Neuronal stem cell (in vitro differentiated cells): ENCODE measurements at regions not wholly inside any gene's neighbourhood (a gene's known extent, or its start where the extent isn't known, plus 50 kb on each side); places are given as distances from the start of the nearest gene placed in this dataset.

Source experiments
- DNase-seq: peaks from one replicate; pipeline ENCODE4 v3.0.0-alpha.2; 2013; ENCODE audit warnings: low spot score
- H2AFZ ChIP-seq: one replicate; pipeline ENCODE4 v1.6.1; 2013; ENCODE audit warnings: mild to moderate bottlenecking, low read length, inconsistent platforms
- H2AK5ac ChIP-seq: 2 replicates; pipeline ENCODE4 v1.6.1; 2013; ENCODE audit warnings: low read depth, mild to moderate bottlenecking, inconsistent platforms, low read length, moderate library complexity, mixed read lengths
- H2BK120ac ChIP-seq: 2 replicates; pipeline ENCODE4 v1.6.1; 2013; ENCODE audit warnings: low read depth, mild to moderate bottlenecking, inconsistent platforms, low read length, moderate library complexity, mixed read lengths
- H2BK12ac ChIP-seq: one replicate; pipeline ENCODE4 v1.6.1; 2013; ENCODE audit warnings: low read length, inconsistent platforms
- H2BK15ac ChIP-seq: 2 replicates; pipeline ENCODE4 v1.6.1; 2013; ENCODE audit warnings: mild to moderate bottlenecking, low read length, inconsistent platforms, mixed read lengths
- H2BK5ac ChIP-seq: one replicate; pipeline ENCODE4 v1.6.1; 2013; ENCODE audit warnings: inconsistent platforms, mild to moderate bottlenecking, low read length, moderate library complexity
- H3K14ac ChIP-seq: one replicate; pipeline ENCODE4 v1.6.1; 2013; ENCODE audit warnings: low read length, inconsistent platforms
- H3K18ac ChIP-seq: 2 replicates; pipeline ENCODE4 v1.6.1; 2013; ENCODE audit warnings: low read length, inconsistent platforms
- H3K23ac ChIP-seq: 2 replicates; pipeline ENCODE4 v1.6.1; 2013; ENCODE audit warnings: low read depth, mild to moderate bottlenecking, mixed read lengths, low read length, inconsistent platforms; ENCODE audit not compliant: poor library complexity
- H3K27ac ChIP-seq: replicated peaks from 3 replicates; pipeline ENCODE4 v1.5.1; 2013; ENCODE audit warnings: low read length, inconsistent platforms
- H3K27me3 ChIP-seq, 3 experiments: 2 replicates each; pipeline ENCODE4 v1.6.1; 2013; ENCODE audit warnings: low read length in 3 of 3, mild to moderate bottlenecking in 2 of 3, inconsistent platforms in 1 of 3, low read depth in 1 of 3, mixed read lengths in 1 of 3, moderate library complexity in 1 of 3; ENCODE audit not compliant: control insufficient read depth in 3 of 3, insufficient read depth in 3 of 3
- H3K36me3 ChIP-seq, 2 donors: replicated peaks in 1 of 2; 2 replicates each; pipeline ENCODE4 v1.6.1; 2013; ENCODE audit warnings: low read length in 2 of 2; ENCODE audit not compliant: control insufficient read depth in 2 of 2, insufficient read depth in 2 of 2
- H3K4ac ChIP-seq: 2 replicates; pipeline ENCODE4 v1.6.1; 2013; ENCODE audit warnings: inconsistent platforms, mild to moderate bottlenecking, low read length, moderate library complexity
- H3K4me1 ChIP-seq, 2 donors: 1 replicate in 1 of 2; 2 replicates in 1 of 2; pipeline ENCODE4 v1.6.1; 2013; ENCODE audit warnings: low read length in 2 of 2, low read depth in 1 of 2; ENCODE audit not compliant: control insufficient read depth in 2 of 2, insufficient read depth in 1 of 2
- H3K4me2 ChIP-seq: one replicate; pipeline ENCODE4 v1.6.1; 2013; ENCODE audit warnings: mild to moderate bottlenecking, low read length, inconsistent platforms; ENCODE audit not compliant: insufficient read depth, poor library complexity, severe bottlenecking
- H3K4me3 ChIP-seq, 2 donors: 2 replicates each; pipeline ENCODE4 v1.5.1; 2013; ENCODE audit warnings: low read length in 2 of 2, mild to moderate bottlenecking in 2 of 2, inconsistent platforms in 1 of 2, moderate library complexity in 1 of 2
- H3K79me1 ChIP-seq: one replicate; pipeline ENCODE4 v1.6.1; 2013; ENCODE audit warnings: low read depth, mild to moderate bottlenecking, inconsistent platforms, low read length, moderate library complexity
- H3K9ac ChIP-seq: one replicate; pipeline ENCODE4 v1.6.1; 2013; ENCODE audit warnings: mild to moderate bottlenecking, low read depth, low read length, inconsistent platforms; ENCODE audit not compliant: poor library complexity
- H3K9me3 ChIP-seq, 2 donors: replicated peaks in 1 of 2; 2 replicates each; pipeline versions ENCODE3 to v1.6.1; 2013; ENCODE audit warnings: low read length in 2 of 2, mild to moderate bottlenecking in 2 of 2, inconsistent platforms in 1 of 2, low read depth in 1 of 2, mixed read lengths in 1 of 2, moderate library complexity in 1 of 2; ENCODE audit not compliant: control insufficient read depth in 2 of 2, insufficient read depth in 1 of 2
- H4K8ac ChIP-seq: one replicate; pipeline ENCODE4 v1.6.1; 2013; ENCODE audit warnings: low read depth, mild to moderate bottlenecking, inconsistent platforms, low read length, moderate library complexity
- H4K91ac ChIP-seq: one replicate; pipeline ENCODE4 v1.6.1; 2013; ENCODE audit warnings: low read length, low read depth, mild to moderate bottlenecking, inconsistent platforms; ENCODE audit not compliant: poor library complexity
- WGBS, 2 donors: extraction: QIAGEN DNeasy Blood & Tissue Kit; methylation state at CpG; one replicate each; pipeline ENCODE4 v1.1.7; 2013; ENCODE audit warnings: missing lambda C conversion rate in 2 of 2, mixed read lengths in 1 of 2; ENCODE audit not compliant: insufficient read length in 2 of 2, insufficient replicate concordance in 1 of 2; ENCODE audit errors: extremely low coverage in 2 of 2; 5-methylcytosine and 5-hydroxymethylcytosine counted together

DNA sequence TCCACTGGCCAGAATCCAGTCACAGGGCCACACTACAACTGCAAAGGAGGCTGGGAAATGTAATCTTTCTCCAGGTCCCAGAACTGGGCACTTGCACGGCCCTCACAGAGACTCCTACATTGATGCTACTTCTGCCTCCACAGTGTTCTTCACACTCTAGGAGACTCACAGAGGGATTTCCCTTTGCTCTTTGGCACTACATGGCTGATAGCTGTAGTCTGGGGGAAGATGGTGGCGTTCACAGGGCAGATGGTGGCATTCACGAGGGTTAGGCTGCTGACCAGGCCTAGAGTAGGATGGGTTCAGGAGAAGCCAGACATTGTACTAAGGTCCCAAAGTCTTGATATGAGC is 151.1 kb downstream of the NUAK1 start:
- no peak overlapping the region for H2BK12ac ChIP-seq
- H3K9me3 ChIP-seq = peaks cover 0 to 6% of the 10 kb centered on the region in 2 donors
- H4K91ac ChIP-seq = no peak overlapping the region
- H3K14ac ChIP-seq = no peak overlapping the region
- H3K4me3 ChIP-seq = no peak overlapping the region
- no CpG with 5 or more reads among the region's 3 CpGs for WGBS, 2 donors
- no peak overlapping the region for H2BK120ac ChIP-seq
- H3K4me1 ChIP-seq = peaks cover under 1 to 4% of the 10 kb centered on the region in 2 donors
- no peak overlapping the region for H2AFZ ChIP-seq
- no peak overlapping the region for H2BK15ac ChIP-seq
- no peak overlapping the region for H3K9ac ChIP-seq
- H2AK5ac ChIP-seq = no peak overlapping the region
- no peak for DNase-seq
- H4K8ac ChIP-seq = no peak overlapping the region
- no peak overlapping the region for H3K4me2 ChIP-seq
- no peaks in the 10 kb centered on the region for H3K79me1 ChIP-seq
- H3K27ac ChIP-seq = no peak overlapping the region
- no peak overlapping the region for H2BK5ac ChIP-seq
- H3K18ac ChIP-seq = peak overlapping the region; percentile 11
- no peaks in the 10 kb centered on the region for H3K36me3 ChIP-seq
- H3K27me3 ChIP-seq = no peaks in the 10 kb centered on the region
- H3K23ac ChIP-seq = no peak overlapping the region
- no peak overlapping the region for H3K4ac ChIP-seq

DNA sequence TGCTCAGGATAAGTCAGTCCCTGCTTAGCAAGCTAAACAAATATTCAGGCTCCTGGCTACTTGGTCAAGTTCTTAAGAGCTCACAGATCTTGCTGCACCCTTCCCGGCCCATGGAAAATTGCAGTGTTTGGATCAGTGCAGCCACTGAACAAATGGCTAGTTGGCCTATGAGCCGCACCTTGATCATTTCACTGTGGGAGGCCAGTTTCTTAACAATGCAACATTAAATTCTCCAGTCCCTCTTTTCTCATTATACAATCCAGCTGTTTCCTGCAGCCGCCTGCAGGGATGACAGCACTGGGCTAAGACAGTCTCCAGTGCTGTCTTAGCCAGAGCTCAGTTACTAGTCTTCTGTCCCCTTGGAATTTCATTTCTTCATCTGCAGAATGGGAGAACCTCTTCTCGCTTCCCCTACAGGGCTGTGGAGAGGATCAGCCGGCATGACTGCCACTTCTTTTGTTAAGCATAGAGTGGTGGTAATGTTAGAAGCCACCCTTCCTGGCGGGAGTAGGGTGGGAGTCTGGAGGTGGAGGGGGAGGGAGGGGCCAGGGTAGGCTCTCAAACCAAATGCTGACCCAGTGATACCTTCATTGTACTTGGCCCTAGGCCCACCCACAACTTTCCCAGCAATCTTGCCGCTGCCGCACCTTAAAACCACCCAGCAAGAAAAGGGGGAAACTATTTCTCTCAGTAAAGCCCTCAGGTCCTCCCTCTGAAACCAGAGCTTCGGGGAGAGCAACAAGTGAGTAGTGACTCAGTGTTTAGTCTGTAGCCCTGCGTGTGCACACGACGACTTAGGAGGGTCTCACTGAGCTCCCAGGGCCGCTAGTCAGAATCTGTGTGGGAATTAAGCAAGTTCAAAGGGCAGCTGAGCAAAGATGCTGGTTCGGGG is 145.7 kb downstream of the NUAK1 start:
- H2AK5ac ChIP-seq = peak overlapping the region; percentile 2
- no peak overlapping the region for H4K8ac ChIP-seq
- no peak overlapping the region for H4K91ac ChIP-seq
- H3K4me2 ChIP-seq = no peak overlapping the region
- DNase-seq = no peak
- H3K4me3 ChIP-seq = no peak overlapping the region
- WGBS, 2 donors = no CpG with 5 or more reads among the region's 14 CpGs
- no peak overlapping the region for H2BK12ac ChIP-seq
- peak overlapping the region; percentile 28 for H2BK15ac ChIP-seq
- no peaks in the 10 kb centered on the region for H3K27me3 ChIP-seq
- H2AFZ ChIP-seq = peak overlapping the region; percentile 21
- H3K18ac ChIP-seq = no peak overlapping the region
- no peaks in the 10 kb centered on the region for H3K36me3 ChIP-seq
- no peak overlapping the region for H3K23ac ChIP-seq
- H3K4ac ChIP-seq = no peak overlapping the region
- H2BK5ac ChIP-seq = peak overlapping the region; percentile 57
- H3K9ac ChIP-seq = no peak overlapping the region
- no peak overlapping the region for H3K14ac ChIP-seq
- H3K79me1 ChIP-seq = no peaks in the 10 kb centered on the region
- peaks cover 10 to 16% of the 10 kb centered on the region in 2 donors for H3K4me1 ChIP-seq
- no peaks in the 10 kb centered on the region for H3K9me3 ChIP-seq
- no peak overlapping the region for H2BK120ac ChIP-seq
- no peak overlapping the region for H3K27ac ChIP-seq

DNA sequence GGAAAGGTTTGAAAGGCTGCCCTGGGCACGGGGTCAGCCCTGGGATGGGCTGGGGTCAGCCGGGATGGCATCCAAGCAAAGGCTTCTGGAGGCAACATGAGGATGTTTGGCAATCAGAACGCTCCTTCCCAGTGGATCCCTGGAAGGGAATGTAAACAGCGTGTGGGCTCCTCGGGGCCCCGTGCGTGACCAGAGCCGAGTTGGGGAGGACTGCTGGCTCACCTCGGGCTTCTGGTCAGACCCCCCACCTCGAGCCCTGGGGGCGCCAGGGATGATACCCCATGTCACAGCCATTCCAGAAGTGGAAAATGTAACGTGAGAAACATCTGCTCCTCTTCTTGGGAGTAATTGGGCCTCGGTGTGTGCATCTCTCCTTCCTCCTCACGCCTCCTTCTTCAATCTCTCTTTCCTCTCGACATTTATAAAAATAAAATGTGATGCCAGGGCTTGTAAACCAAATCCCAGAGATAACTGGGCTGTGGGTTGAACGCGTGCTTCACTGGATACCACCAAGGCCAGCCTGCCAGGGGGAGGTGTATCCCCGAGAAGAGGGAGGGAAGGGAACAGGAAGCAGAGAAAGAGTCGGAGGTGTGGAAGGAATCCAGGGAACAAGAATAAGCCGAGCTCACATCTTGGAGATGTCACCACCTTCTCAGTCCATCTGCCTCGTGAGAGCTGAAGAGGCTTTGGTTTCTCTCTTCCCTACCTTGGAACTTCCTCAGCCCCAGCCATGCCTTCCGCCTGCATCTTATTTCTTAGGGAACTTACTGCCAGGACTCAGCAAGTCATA is 144.8 kb downstream of the NUAK1 start:
- H2BK12ac ChIP-seq = no peak overlapping the region
- no peak overlapping the region for H4K91ac ChIP-seq
- no peak overlapping the region for H2BK15ac ChIP-seq
- DNase-seq = no peak
- H3K4me2 ChIP-seq = no peak overlapping the region
- H3K23ac ChIP-seq = no peak overlapping the region
- H3K79me1 ChIP-seq = no peaks in the 10 kb centered on the region
- no peak overlapping the region for H3K4me3 ChIP-seq
- H2AK5ac ChIP-seq = peak overlapping the region; percentile 2
- H2AFZ ChIP-seq = no peak overlapping the region
- H2BK5ac ChIP-seq = no peak overlapping the region
- H2BK120ac ChIP-seq = no peak overlapping the region
- peaks cover 10 to 16% of the 10 kb centered on the region in 2 donors for H3K4me1 ChIP-seq
- peak overlapping the region; percentile 50 for H3K18ac ChIP-seq
- no peak overlapping the region for H3K4ac ChIP-seq
- no peaks in the 10 kb centered on the region for H3K36me3 ChIP-seq
- no peak overlapping the region for H3K9ac ChIP-seq
- WGBS, 2 donors = no CpG with 5 or more reads among the region's 22 CpGs
- no peak overlapping the region for H4K8ac ChIP-seq
- H3K27me3 ChIP-seq = no peaks in the 10 kb centered on the region
- H3K27ac ChIP-seq = no peak overlapping the region
- no peak overlapping the region for H3K14ac ChIP-seq
- H3K9me3 ChIP-seq = no peaks in the 10 kb centered on the region

DNA sequence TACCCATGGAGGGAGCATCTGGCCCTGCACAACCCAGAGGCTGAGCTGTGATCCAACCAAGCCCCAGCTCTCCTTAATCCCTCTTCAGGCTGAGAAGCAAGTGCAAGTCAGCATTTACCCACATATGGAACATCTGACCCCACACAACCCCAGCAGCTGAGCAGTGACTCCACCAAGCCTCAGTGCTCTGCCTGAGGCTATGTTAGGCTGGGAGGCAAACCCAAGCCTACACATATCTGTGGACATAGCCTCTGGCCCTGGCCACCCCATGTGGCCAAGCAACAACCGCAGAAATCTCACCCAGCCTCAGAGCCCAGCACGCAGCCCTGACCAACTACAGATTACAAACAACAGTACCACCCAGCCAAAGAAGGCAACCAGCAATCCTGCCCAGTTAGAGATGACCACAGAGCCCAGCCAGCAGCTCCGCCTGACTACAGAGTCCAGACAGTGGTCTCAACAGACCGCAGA is 142.8 kb downstream of the NUAK1 start:
- H3K9me3 ChIP-seq = no peaks in the 10 kb centered on the region
- no peaks in the 10 kb centered on the region for H3K36me3 ChIP-seq
- peaks cover 10 to 16% of the 10 kb centered on the region in 2 donors for H3K4me1 ChIP-seq
- H2AFZ ChIP-seq = no peak overlapping the region
- H3K27ac ChIP-seq = no peak overlapping the region
- no peak overlapping the region for H2AK5ac ChIP-seq
- no CpG with 5 or more reads among the region's 4 CpGs for WGBS, 2 donors
- H4K8ac ChIP-seq = no peak overlapping the region
- H3K4ac ChIP-seq = no peak overlapping the region
- H2BK120ac ChIP-seq = no peak overlapping the region
- no peak overlapping the region for H3K23ac ChIP-seq
- no peak overlapping the region for H3K14ac ChIP-seq
- no peak overlapping the region for H3K4me2 ChIP-seq
- H4K91ac ChIP-seq = no peak overlapping the region
- H3K27me3 ChIP-seq = no peaks in the 10 kb centered on the region
- no peaks in the 10 kb centered on the region for H3K79me1 ChIP-seq
- H3K4me3 ChIP-seq = no peak overlapping the region
- H3K9ac ChIP-seq = no peak overlapping the region
- H2BK12ac ChIP-seq = no peak overlapping the region
- H2BK5ac ChIP-seq = no peak overlapping the region
- no peak overlapping the region for H3K18ac ChIP-seq
- DNase-seq = no peak
- H2BK15ac ChIP-seq = no peak overlapping the region
